HFFc6 (cell line): ENCODE measurements at regions not wholly inside any gene's neighbourhood (a gene's known extent, or its start where the extent isn't known, plus 50 kb on each side); places are given as distances from the start of the nearest gene placed in this dataset.

Experiments used
- DNase-seq: peaks from one replicate; pipeline ENCODE4 v3.0.0-alpha.2; 2018
- H3K27ac Mint-ChIP-seq: 2 replicates; pipeline ENCODE4 v1.8.0; 2020; ENCODE audit warnings: mild to moderate bottlenecking, mixed read lengths
- H3K27me3 Mint-ChIP-seq: 2 replicates; pipeline ENCODE4 v1.8.0; 2021; ENCODE audit warnings: mild to moderate bottlenecking, moderate library complexity, mixed read lengths; ENCODE audit not compliant: insufficient read depth
- H3K36me3 Mint-ChIP-seq: 2 replicates; pipeline ENCODE4 v1.8.0; 2021; ENCODE audit warnings: low read depth, mixed read lengths
- H3K4me1 Mint-ChIP-seq: 2 replicates; pipeline ENCODE4 v1.8.0; 2020; ENCODE audit warnings: low read depth, mixed read lengths
- H3K4me3 Mint-ChIP-seq: 2 replicates; pipeline ENCODE4 v1.8.0; 2020; ENCODE audit warnings: mild to moderate bottlenecking, moderate library complexity, mixed read lengths
- H3K9me3 Mint-ChIP-seq: 2 replicates; pipeline ENCODE4 v1.8.0; 2020; ENCODE audit warnings: mild to moderate bottlenecking, mixed read lengths
- CTCF ChIP-seq: fragments of 200-600 bp; sonication (generic); IDR thresholded peaks from 2 replicates; pipeline ENCODE4 v1.5.0; 2021; ENCODE audit warnings: antibody characterized with exemption, mild to moderate bottlenecking

GRCh38 chr12:16415155-16415554 is 67.7 kb downstream of the MGST1 start:
- H3K4me3 Mint-ChIP-seq = no peak overlapping the region
- H3K9me3 Mint-ChIP-seq = no peaks in the 10 kb centered on the region
- H3K27ac Mint-ChIP-seq = no peak overlapping the region
- H3K4me1 Mint-ChIP-seq = no peaks in the 10 kb centered on the region
- TF ChIP-seq CTCF = no peak
- DNase-seq = no peak
- peaks cover 5% of the 10 kb centered on the region; the same call in 1 of the 2 replicates for H3K36me3 Mint-ChIP-seq
- no peaks in the 10 kb centered on the region; the same call in 1 of the 2 replicates for H3K27me3 Mint-ChIP-seq

- no peaks in the 10 kb centered on the region; the same call in 1 of the 2 replicates for H3K27me3 Mint-ChIP-seq
- no peak overlapping the region for H3K4me3 Mint-ChIP-seq
- H3K4me1 Mint-ChIP-seq = peaks cover 7% of the 10 kb centered on the region
- no peak overlapping the region for H3K27ac Mint-ChIP-seq
- peaks cover 5% of the 10 kb centered on the region; the same call in 1 of the 2 replicates for H3K36me3 Mint-ChIP-seq
- peak; percentile 32 for TF ChIP-seq CTCF
- no peak for DNase-seq
- H3K9me3 Mint-ChIP-seq = no peaks in the 10 kb centered on the region
Measured at GRCh38 chr12:16417058-16417457, 69.6 kb downstream of the MGST1 start.

- DNase-seq = peak; percentile 24
Measured at GRCh38 chr12:16421806-16422205, 74.4 kb downstream of the MGST1 start.

GRCh38 chr12:16424531-16424930 is 77.1 kb downstream of the MGST1 start:
- DNase-seq = no peak
- Mint-ChIP-seq H3K36me3 (no peaks in the 10 kb centered on the region), H3K4me3 (no peak overlapping the region)

More at GRCh38 chr12:16421806-16422205, 74.4 kb downstream of the MGST1 start:
- peaks cover 10% of the 10 kb centered on the region for H3K4me1 Mint-ChIP-seq
- H3K9me3 Mint-ChIP-seq = no peaks in the 10 kb centered on the region
- no peak overlapping the region for H3K27ac Mint-ChIP-seq
- no peak overlapping the region for H3K4me3 Mint-ChIP-seq
- no peaks in the 10 kb centered on the region; the same call in none of the 2 replicates for H3K27me3 Mint-ChIP-seq
- H3K36me3 Mint-ChIP-seq = peaks cover 5% of the 10 kb centered on the region; the same call in 1 of the 2 replicates
- no peak for TF ChIP-seq CTCF

GRCh38 chr12:16435875-16436554 is 88.6 kb downstream of the MGST1 start:
- peaks cover 10% of the 10 kb centered on the region for H3K4me1 Mint-ChIP-seq

More at GRCh38 chr12:16424531-16424930, 77.1 kb downstream of the MGST1 start:
- no peak for TF ChIP-seq CTCF
- peaks cover 10% of the 10 kb centered on the region for H3K4me1 Mint-ChIP-seq
- no peaks in the 10 kb centered on the region for H3K9me3 Mint-ChIP-seq
- no peak overlapping the region for H3K27ac Mint-ChIP-seq
- H3K27me3 Mint-ChIP-seq = peaks cover 1% of the 10 kb centered on the region; the same call in 1 of the 2 replicates

More at GRCh38 chr12:16435875-16436554, 88.6 kb downstream of the MGST1 start:
- H3K4me3 Mint-ChIP-seq = no peak overlapping the region
- peaks cover 1% of the 10 kb centered on the region; the same call in 1 of the 2 replicates for H3K27me3 Mint-ChIP-seq
- peaks cover 3% of the 10 kb centered on the region; the same call in 1 of the 2 replicates for H3K9me3 Mint-ChIP-seq
- no peak overlapping the region for H3K27ac Mint-ChIP-seq
- TF ChIP-seq CTCF = no peak
- DNase-seq = no peak
- 0 out of 2 replicates have a peak, but pooled peaks cover under 1% of the 10 kb centered on the region for H3K36me3 Mint-ChIP-seq
